ENCODE measurements at regions not wholly inside any gene's neighbourhood (a gene's known extent, or its start where the extent isn't known, plus 50 kb on each side); places are given as distances from the start of the nearest gene placed in this dataset.

DNA sequence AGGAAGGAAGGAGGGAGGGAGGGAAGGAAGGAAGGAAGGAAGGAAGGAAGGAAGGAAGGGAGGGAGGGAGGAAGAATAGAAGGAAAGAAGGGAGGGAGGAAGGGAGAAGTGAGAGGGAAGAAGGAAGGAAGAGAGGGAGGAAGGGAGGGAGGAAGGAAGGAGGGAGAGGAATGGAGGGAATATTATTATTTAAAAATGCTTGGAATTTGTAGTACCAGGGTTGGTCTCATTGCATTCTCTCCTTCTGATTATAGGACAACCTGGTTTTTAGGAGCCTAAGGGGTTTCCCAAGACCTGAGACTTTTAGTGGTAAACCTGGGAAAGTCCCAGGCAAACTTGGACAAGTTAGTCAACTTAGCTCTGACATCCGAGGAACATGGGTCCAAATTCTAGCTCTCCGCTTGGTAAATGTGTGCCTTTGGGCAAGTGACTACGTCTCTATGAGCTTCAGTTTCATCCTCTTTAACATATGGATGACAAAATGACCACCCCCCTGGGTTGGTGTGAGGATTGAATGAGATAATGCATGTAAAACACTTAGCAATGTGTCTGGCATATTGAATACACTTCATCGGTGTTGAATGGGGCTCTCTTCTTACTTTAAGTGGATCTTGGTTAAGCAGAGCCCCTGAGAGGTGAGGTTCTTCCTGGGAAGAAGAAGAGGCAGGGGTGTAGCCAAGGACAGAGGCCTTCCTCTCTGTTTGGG is 690.7 kb upstream of the TBX3 start:
- TF ChIP-seq, protein P1, sequence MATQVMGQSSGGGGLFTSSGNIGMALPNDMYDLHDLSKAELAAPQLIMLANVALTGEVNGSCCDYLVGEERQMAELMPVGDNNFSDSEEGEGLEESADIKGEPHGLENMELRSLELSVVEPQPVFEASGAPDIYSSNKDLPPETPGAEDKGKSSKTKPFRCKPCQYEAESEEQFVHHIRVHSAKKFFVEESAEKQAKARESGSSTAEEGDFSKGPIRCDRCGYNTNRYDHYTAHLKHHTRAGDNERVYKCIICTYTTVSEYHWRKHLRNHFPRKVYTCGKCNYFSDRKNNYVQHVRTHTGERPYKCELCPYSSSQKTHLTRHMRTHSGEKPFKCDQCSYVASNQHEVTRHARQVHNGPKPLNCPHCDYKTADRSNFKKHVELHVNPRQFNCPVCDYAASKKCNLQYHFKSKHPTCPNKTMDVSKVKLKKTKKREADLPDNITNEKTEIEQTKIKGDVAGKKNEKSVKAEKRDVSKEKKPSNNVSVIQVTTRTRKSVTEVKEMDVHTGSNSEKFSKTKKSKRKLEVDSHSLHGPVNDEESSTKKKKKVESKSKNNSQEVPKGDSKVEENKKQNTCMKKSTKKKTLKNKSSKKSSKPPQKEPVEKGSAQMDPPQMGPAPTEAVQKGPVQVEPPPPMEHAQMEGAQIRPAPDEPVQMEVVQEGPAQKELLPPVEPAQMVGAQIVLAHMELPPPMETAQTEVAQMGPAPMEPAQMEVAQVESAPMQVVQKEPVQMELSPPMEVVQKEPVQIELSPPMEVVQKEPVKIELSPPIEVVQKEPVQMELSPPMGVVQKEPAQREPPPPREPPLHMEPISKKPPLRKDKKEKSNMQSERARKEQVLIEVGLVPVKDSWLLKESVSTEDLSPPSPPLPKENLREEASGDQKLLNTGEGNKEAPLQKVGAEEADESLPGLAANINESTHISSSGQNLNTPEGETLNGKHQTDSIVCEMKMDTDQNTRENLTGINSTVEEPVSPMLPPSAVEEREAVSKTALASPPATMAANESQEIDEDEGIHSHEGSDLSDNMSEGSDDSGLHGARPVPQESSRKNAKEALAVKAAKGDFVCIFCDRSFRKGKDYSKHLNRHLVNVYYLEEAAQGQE (IDR thresholded peaks at IDR 0.05; ENCODE audit: low read depth, low read length) = no peak
- TF ChIP-seq TAF1 (IDR thresholded peaks at IDR 0.05; ENCODE audit: borderline replicate concordance, low read depth, low read length) (no peak), GABPA (IDR thresholded peaks at IDR 0.05; ENCODE audit: low read depth) (no peak), EP300 (IDR thresholded peaks at IDR 0.05; ENCODE audit: borderline replicate concordance in 1 of 2, low read depth in 1 of 2, low read length in 1 of 2) (no peak), FOXJ3 (CRISPR knock-in tag; IDR thresholded peaks at IDR 0.05) (no peak), SIN3A (IDR thresholded peaks at IDR 0.05; ENCODE audit: borderline replicate concordance, low read depth, low read length) (no peak), POLR2AphosphoS5 (IDR thresholded peaks at IDR 0.05; ENCODE audit: low read depth, low read length) (no peak), FOXM1 (IDR thresholded peaks at IDR 0.05; ENCODE audit: low read depth) (no peak), RCOR1 (IDR thresholded peaks at IDR 0.05; ENCODE audit: low read length) (no peak)
- TF ChIP-seq, protein P2, sequence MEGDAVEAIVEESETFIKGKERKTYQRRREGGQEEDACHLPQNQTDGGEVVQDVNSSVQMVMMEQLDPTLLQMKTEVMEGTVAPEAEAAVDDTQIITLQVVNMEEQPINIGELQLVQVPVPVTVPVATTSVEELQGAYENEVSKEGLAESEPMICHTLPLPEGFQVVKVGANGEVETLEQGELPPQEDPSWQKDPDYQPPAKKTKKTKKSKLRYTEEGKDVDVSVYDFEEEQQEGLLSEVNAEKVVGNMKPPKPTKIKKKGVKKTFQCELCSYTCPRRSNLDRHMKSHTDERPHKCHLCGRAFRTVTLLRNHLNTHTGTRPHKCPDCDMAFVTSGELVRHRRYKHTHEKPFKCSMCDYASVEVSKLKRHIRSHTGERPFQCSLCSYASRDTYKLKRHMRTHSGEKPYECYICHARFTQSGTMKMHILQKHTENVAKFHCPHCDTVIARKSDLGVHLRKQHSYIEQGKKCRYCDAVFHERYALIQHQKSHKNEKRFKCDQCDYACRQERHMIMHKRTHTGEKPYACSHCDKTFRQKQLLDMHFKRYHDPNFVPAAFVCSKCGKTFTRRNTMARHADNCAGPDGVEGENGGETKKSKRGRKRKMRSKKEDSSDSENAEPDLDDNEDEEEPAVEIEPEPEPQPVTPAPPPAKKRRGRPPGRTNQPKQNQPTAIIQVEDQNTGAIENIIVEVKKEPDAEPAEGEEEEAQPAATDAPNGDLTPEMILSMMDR (IDR thresholded peaks at IDR 0.05) = no peak
- TF ChIP-seq, protein P3, sequence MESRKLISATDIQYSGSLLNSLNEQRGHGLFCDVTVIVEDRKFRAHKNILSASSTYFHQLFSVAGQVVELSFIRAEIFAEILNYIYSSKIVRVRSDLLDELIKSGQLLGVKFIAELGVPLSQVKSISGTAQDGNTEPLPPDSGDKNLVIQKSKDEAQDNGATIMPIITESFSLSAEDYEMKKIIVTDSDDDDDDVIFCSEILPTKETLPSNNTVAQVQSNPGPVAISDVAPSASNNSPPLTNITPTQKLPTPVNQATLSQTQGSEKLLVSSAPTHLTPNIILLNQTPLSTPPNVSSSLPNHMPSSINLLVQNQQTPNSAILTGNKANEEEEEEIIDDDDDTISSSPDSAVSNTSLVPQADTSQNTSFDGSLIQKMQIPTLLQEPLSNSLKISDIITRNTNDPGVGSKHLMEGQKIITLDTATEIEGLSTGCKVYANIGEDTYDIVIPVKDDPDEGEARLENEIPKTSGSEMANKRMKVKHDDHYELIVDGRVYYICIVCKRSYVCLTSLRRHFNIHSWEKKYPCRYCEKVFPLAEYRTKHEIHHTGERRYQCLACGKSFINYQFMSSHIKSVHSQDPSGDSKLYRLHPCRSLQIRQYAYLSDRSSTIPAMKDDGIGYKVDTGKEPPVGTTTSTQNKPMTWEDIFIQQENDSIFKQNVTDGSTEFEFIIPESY (IDR thresholded peaks at IDR 0.05; ENCODE audit: borderline replicate concordance, low read depth) = no peak
- TF ChIP-seq, protein P4, sequence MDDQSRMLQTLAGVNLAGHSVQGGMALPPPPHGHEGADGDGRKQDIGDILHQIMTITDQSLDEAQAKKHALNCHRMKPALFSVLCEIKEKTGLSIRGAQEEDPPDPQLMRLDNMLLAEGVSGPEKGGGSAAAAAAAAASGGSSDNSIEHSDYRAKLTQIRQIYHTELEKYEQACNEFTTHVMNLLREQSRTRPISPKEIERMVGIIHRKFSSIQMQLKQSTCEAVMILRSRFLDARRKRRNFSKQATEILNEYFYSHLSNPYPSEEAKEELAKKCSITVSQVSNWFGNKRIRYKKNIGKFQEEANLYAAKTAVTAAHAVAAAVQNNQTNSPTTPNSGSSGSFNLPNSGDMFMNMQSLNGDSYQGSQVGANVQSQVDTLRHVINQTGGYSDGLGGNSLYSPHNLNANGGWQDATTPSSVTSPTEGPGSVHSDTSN (IDR thresholded peaks at IDR 0.05) = no peak

All from SK-N-SH (cell line).